Choroid plexus epithelial cell (primary cell): ENCODE measurements at regions not wholly inside any gene's neighbourhood (a gene's known extent, or its start where the extent isn't known, plus 50 kb on each side); places are given as distances from the start of the nearest gene placed in this dataset.

Source experiments
- DNase-seq: peaks from one replicate; pipeline ENCODE4 v3.0.0-alpha.2; 2010; ENCODE audit warnings: low read depth
- H3K4me3 ChIP-seq: 2 replicates; pipeline ENCODE4 v1.5.1; 2011; ENCODE audit warnings: low read depth, mild to moderate bottlenecking, control low read depth, low read length, moderate library complexity
- TF ChIP-seq, protein P1 (sequence below): conservative IDR thresholded peaks from 2 replicates; pipeline ENCODE4 v1.5.1; 2011; ENCODE audit warnings: low read depth, mild to moderate bottlenecking, control low read depth, inconsistent platforms, low read length, moderate library complexity

- no peak overlapping the region for H3K4me3 ChIP-seq
- TF ChIP-seq, protein P1, sequence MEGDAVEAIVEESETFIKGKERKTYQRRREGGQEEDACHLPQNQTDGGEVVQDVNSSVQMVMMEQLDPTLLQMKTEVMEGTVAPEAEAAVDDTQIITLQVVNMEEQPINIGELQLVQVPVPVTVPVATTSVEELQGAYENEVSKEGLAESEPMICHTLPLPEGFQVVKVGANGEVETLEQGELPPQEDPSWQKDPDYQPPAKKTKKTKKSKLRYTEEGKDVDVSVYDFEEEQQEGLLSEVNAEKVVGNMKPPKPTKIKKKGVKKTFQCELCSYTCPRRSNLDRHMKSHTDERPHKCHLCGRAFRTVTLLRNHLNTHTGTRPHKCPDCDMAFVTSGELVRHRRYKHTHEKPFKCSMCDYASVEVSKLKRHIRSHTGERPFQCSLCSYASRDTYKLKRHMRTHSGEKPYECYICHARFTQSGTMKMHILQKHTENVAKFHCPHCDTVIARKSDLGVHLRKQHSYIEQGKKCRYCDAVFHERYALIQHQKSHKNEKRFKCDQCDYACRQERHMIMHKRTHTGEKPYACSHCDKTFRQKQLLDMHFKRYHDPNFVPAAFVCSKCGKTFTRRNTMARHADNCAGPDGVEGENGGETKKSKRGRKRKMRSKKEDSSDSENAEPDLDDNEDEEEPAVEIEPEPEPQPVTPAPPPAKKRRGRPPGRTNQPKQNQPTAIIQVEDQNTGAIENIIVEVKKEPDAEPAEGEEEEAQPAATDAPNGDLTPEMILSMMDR = no peak
- peak; percentile 90 for DNase-seq
These were observed 531.0 kb upstream of the SETBP1 start for GRCh38 chr18:44149706-44150105.

DNA sequence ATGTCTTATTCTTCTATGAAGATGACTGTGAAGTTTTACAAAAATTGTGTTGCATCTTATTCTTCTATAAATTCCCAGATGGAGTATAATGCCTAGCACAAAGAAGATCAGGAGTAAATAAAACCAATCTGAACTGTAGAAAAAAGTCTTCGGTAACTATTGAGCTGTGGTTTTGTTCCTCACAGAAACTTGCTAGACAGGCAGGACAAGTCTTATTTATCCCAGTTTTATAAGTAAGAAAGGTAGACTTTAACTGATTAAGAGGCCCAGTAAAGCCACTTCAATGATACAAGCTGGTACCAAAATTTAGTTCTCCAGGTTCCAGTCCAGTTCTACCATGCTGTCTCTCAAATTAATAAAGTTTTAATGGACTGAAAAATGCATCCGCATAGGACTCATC, 526.7 kb upstream of the SETBP1 start:
- H3K4me3 ChIP-seq = no peak overlapping the region
- no peak for DNase-seq
- TF ChIP-seq, protein P1 = no peak

GRCh38 chr18:44156126-44156525, 524.6 kb upstream of the SETBP1 start:
- TF ChIP-seq, protein P1 = no peak
- DNase-seq = no peak
- H3K4me3 ChIP-seq = no peak overlapping the region

DNA sequence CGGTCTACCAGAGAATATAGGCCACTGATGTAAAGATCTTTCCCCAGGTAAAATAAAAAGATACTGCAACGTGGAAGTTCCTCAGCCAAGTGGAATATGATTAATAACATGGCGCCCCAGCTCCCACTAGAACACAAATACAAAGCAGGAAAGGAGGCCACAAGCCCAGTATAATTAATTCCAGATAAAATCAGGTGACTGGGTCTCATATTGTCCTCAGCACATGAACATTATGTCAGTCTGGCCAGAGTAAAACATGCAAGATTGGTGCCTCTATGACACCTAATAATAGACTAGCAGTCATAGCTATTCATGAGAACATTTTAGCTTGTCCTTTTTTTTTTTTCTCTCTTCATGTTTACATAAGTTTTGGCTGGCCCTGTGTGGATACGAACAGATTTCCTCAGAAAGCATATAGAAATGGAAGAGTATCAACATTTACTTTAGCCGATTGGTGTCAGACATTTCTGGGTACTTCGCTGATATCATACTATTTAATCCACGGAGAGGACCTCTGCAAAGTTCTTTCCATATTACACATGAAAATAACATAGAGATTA, 523.8 kb upstream of the SETBP1 start:
- DNase-seq = no peak
- TF ChIP-seq, protein P1 = no peak
- no peak overlapping the region for H3K4me3 ChIP-seq

GRCh38 chr18:44170208-44170880, 510.3 kb upstream of the SETBP1 start:
- no peak overlapping the region for H3K4me3 ChIP-seq
- TF ChIP-seq, protein P1 = no peak
- DNase-seq = peak; percentile 23

GRCh38 chr18:44171301-44171700, 509.4 kb upstream of the SETBP1 start:
- H3K4me3 ChIP-seq = no peak overlapping the region
- DNase-seq = no peak
- TF ChIP-seq, protein P1 = no peak

- TF ChIP-seq, protein P1 = no peak
- DNase-seq = no peak
- no peak overlapping the region for H3K4me3 ChIP-seq
These were observed 504.8 kb upstream of the SETBP1 start for GRCh38 chr18:44175891-44176290.
